Erythroblast (primary cell): ENCODE measurements at regions not wholly inside any gene's neighbourhood (a gene's known extent, or its start where the extent isn't known, plus 50 kb on each side); places are given as distances from the start of the nearest gene placed in this dataset.

Experiments used
- GATA1 ChIP-seq: IDR thresholded peaks from 2 replicates; pipeline ENCODE4 v1.6.1; 2011; ENCODE audit warnings: low read depth, mild to moderate bottlenecking, control low read depth, low read length, moderate library complexity
- POLR2A ChIP-seq: IDR thresholded peaks from 2 replicates; pipeline ENCODE4 v1.6.1; 2011; ENCODE audit warnings: mild to moderate bottlenecking, low read length

- TF ChIP-seq POLR2A (no peak), GATA1 (no peak)
Observed at GRCh38 chr3:194907811-194908210, 222.1 kb downstream of the FAM43A start.
